T-helper 9 cell (primary cell): ENCODE measurements at regions not wholly inside any gene's neighbourhood (a gene's known extent, or its start where the extent isn't known, plus 50 kb on each side); places are given as distances from the start of the nearest gene placed in this dataset.

ENCODE experiments used
- DNase-seq: peaks from one replicate; pipeline ENCODE4 v3.0.0-alpha.2; 2020

GRCh38 chr2:21404137-21404536 is 280.4 kb downstream of the TDRD15 start:
- no peak for DNase-seq

- DNase-seq, result no peak
Observed at GRCh38 chr2:21404827-21405625, 281.3 kb downstream of the TDRD15 start.

DNA sequence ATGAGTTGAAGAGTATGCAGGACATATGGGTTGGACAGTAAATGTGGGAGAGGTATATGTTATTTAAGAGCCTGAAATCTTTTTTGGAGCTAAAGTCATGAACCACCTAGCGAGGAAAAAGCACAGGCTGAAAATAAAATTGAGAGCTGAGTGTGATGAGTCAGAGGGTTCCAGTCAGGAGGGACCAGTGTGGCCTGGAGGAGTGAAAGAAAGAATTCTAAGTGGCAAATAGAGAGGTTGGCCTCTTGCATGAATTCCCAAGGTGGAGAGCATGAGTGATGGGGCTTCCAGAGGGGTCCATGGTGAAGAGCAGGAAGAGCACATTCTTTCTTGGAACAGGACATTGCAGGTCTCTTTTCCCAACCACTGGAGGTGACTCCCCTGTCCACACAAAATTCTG is 282.6 kb downstream of the TDRD15 start:
- no peak for DNase-seq

- DNase-seq, result no peak
Observed at GRCh38 chr2:21406911-21407310, 283.1 kb downstream of the TDRD15 start.

- DNase-seq, result no peak
Observed at GRCh38 chr2:21407851-21408250, 284.1 kb downstream of the TDRD15 start.

DNA sequence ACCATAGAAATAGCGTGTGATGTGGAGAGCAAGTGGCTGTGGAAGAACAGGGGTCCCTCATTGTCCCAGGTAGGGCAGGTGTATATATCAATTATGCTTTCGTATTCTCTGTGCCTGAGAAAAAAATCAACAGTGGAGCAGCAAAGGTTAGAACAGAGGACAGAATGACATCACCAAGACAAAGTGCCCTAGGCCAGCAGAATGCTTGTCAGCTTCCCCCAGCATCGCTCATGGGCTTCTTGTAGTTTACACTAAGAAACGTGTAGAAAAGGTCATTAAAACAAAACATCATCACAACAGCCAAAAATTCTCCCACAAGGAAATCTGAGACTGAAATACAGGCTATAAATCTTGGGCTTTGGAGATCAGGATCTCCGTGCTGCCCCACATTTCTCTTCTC is 288.0 kb downstream of the TDRD15 start:
- DNase-seq, result no peak

- no peak for DNase-seq
Observed at GRCh38 chr2:21412944-21413443, 289.2 kb downstream of the TDRD15 start.

DNA sequence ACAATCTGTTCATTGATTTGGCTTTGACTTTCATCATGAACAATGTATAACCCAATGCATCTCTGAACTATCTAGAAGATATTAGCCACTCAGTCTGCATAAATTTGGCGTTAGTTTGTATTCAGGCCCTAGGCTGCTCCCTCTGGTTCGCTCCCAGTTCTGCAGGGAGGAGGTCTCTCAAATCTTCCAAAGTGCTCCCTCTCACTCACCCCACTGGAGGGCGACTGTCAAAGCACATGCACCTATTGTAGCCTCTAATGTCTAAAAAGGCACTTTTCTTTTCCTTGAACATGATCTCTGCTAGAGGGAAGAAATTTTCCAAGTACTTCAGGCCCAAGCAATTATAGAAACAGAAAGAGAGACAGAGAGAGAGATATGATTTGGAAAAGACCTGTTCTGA is 291.5 kb downstream of the TDRD15 start:
- no peak for DNase-seq

- DNase-seq, result no peak
Observed at GRCh38 chr2:21416226-21416625, 292.5 kb downstream of the TDRD15 start.

DNA sequence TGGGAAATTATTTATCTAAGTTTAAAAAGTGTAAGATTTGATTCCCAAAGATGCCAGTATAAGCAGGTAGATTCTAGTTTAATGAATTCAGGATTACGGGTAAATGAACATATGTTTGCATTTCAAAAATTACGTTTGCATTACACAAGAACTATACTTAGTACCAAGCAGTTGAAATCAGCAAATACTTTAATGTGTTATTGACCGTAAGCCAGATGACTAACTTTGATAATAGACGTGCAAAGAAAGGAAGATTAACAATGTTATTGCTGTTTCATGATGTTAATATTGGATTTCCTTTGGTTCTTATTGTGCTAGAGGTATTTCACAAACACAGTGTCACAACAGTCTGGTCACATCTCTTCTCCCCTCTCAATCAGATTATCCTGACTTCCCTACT is 294.7 kb downstream of the TDRD15 start:
- no peak for DNase-seq

GRCh38 chr2:21420553-21421335 is 297.0 kb downstream of the TDRD15 start:
- DNase-seq, result no peak

- DNase-seq, result no peak
Observed at GRCh38 chr2:21422050-21422449, 298.3 kb downstream of the TDRD15 start.

GRCh38 chr2:21422724-21423522 is 299.2 kb downstream of the TDRD15 start:
- DNase-seq, result no peak

GRCh38 chr2:21423854-21424253 is 300.1 kb downstream of the TDRD15 start:
- DNase-seq, result no peak

DNA sequence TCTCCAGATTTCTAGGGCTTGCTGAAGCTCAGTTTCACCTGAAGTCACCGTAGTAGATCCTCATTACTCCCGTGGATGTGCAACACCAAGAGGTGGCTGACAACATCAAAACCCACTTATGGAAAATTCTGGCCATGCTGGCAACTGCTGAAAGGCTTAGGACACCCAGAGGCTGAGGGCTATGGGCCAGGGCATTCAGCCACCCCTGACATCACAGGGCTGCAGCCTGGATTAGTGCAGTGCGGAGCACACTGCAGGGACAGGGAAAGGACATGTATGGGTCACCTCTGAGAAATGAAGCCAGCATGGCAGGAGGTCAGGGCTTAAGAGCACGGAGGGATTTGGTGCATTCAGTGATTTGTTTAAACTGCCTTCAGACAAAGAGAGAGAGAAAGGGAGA is 300.6 kb downstream of the TDRD15 start:
- DNase-seq, result no peak

DNA sequence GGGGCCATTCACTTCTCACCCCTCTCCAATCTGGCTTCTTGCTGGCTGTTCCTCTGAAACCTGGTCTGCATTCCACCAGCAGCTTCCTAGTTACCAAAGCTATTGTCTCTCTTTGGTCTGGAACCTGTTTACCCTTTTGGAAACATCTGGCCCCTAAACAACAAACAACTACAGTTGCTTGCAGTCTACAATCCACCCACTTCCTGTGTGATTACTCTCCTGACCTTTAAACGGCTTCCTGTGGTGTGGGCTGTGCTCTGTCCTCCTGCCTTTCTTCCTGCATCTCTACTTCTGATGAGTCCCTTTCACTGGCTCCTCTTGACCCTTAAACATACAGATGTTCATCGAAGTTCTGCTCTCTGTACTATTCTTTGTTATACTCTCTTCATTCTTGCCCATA is 303.8 kb downstream of the TDRD15 start:
- DNase-seq, result no peak

DNA sequence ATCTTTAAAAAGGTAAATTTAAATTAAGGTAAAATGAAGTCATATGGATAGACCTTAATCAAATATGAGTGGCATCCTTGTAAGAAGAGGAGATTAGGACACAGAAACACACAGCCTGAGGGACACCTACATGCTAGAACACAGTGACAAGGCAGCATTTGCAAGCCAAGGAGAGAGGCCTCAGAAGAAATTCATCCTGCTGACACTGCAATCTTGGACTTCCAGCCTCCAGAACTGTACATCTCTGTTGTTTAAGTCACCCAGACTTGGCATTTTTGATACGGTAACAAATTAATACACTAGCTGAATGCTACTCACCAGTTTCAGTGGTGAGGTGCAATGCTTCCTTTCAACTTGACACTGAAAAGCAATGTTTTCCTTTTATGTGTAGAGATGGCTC is 305.0 kb downstream of the TDRD15 start:
- DNase-seq, result no peak

- DNase-seq, result no peak
Observed at GRCh38 chr2:21429747-21430146, 306.0 kb downstream of the TDRD15 start.

DNA sequence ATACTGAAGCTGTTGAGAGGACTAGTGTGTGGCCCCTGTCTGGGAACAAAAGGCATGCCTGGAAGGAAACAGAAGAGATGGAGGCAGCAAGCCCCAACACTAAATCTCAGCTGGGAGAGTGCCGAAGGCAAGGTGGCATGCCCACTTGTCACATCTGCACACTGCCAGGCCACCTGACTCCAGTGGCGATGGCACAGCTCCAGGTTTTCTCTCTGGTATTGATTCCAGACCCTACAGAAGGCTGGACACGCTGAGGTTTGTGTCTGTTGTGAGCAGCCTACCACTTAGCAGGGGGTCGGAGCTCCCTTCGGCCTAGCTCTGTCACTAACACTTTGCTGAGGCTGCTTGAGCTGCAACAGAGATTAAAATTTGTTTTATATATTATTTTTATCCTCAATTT is 307.3 kb downstream of the TDRD15 start:
- no peak for DNase-seq

DNA sequence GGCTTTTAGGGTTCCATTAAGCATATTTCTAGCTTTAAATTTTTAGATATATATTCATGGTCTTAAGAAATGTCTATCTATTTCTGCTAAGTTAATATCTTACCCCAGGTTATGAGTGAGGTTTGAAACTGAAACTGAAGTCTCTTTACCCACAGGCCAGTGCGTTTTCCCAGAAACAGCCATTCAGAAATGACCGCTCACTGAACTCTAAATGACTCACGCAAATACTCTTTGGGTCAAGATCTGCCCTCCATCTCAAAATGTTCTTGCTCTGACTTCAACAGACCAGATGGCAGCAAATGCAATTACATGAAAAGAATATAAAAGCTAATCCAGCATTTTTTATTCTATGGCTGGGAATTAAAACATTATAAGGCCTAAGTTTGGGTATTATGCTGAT is 315.2 kb downstream of the TDRD15 start:
- no peak for DNase-seq

DNA sequence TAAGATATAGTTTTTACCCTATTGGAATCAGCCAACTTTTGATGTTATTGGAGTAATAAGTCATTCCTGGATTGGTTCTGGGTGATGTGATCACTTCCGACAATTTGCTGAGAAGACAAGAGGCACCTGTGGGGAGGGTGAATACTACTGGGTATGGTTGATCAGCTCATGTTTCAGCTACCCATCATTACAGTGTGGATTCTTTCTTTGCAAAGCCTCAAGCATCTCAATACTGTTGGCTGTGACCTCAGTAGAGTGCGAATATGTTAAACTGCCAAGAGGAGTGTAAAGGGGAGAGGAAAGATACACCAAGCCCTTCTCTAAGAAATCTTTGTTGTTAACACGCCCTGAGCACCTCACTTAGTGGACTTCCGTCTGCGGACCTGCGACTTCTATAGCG is 317.7 kb downstream of the TDRD15 start:
- DNase-seq, result no peak

GRCh38 chr2:21443494-21444105 is 319.8 kb downstream of the TDRD15 start:
- DNase-seq, result no peak

- no peak for DNase-seq
Observed at GRCh38 chr2:21449881-21450280, 326.1 kb downstream of the TDRD15 start.
